22Rv1 (cell line): ENCODE measurements at regions not wholly inside any gene's neighbourhood (a gene's known extent, or its start where the extent isn't known, plus 50 kb on each side); places are given as distances from the start of the nearest gene placed in this dataset.
"Not testable (repeated sequence)": the region's sequence is repeated elsewhere in the genome, so short reads cannot be mapped to it uniquely, and the experiment has no call there.

Experiments used
- H3K27ac ChIP-seq: fragments of 450-650 bp; 2 replicates; pipeline ENCODE4 v1.5.1; 2017
- ZFX ChIP-seq: fragments of 450-650 bp; IDR thresholded peaks from 2 replicates; pipeline ENCODE4 v1.6.1; 2017; ENCODE audit warnings: antibody characterized with exemption, borderline replicate concordance
- TF ChIP-seq, protein P1 (sequence below): fragments of 450-650 bp; IDR thresholded peaks from 2 replicates; pipeline ENCODE4 v1.5.1; 2017; ENCODE audit warnings: mild to moderate bottlenecking

DNA sequence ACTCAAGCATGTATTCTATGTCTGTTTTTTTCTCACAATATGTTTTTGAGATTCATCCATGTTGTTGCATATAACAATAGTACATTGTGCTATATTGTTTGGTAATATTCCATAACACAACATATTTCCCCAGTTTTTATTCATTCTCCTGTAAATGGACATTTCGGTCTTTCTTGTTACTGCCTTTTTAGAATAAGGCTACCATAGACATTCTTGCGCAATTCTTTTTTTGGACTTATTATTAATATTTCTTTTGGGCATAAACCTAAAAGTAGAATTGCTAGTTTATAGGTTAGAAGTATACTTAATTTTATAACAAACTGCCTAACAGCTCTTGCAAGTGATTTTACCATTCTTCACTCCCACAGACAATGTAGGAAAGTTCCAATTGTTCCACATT is 573.0 kb downstream of the ADGRL2 start:
- no peak overlapping the region for H3K27ac ChIP-seq
- TF ChIP-seq ZFX = no peak
- TF ChIP-seq, protein P1, sequence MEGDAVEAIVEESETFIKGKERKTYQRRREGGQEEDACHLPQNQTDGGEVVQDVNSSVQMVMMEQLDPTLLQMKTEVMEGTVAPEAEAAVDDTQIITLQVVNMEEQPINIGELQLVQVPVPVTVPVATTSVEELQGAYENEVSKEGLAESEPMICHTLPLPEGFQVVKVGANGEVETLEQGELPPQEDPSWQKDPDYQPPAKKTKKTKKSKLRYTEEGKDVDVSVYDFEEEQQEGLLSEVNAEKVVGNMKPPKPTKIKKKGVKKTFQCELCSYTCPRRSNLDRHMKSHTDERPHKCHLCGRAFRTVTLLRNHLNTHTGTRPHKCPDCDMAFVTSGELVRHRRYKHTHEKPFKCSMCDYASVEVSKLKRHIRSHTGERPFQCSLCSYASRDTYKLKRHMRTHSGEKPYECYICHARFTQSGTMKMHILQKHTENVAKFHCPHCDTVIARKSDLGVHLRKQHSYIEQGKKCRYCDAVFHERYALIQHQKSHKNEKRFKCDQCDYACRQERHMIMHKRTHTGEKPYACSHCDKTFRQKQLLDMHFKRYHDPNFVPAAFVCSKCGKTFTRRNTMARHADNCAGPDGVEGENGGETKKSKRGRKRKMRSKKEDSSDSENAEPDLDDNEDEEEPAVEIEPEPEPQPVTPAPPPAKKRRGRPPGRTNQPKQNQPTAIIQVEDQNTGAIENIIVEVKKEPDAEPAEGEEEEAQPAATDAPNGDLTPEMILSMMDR = no peak

DNA sequence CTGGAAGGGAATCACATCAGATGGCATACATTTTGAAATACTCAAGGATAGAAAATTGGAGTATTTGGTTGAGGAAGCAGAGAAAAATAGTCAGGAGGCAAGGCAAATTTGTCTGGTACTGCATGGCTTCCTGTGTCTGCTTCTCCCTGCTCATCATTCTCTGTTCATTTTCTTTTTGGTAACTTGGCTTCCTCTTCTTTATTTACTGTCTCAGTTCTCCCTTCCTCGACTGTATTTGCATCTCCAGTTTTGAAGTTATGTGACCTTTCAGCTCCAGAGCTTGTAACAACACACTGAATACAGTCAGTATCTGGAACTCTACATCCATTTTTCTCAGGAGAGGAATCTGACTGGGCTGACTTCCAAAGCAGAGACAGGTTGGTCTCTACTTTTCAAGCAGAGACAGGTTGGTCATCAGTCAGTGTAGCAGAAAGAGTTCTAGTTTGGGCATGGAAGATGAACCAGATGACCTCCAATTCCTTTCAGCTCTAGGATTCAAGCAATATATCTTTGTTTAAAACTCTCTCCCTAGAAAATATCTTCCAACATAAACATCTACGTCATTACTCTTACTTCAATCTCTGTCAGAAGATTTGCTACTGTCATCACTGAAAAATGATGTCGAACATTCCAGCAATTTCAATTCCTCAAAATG is 571.2 kb downstream of the ADGRL2 start:
- TF ChIP-seq, protein P1 = no peak
- TF ChIP-seq ZFX = no peak
- no peak overlapping the region for H3K27ac ChIP-seq

DNA sequence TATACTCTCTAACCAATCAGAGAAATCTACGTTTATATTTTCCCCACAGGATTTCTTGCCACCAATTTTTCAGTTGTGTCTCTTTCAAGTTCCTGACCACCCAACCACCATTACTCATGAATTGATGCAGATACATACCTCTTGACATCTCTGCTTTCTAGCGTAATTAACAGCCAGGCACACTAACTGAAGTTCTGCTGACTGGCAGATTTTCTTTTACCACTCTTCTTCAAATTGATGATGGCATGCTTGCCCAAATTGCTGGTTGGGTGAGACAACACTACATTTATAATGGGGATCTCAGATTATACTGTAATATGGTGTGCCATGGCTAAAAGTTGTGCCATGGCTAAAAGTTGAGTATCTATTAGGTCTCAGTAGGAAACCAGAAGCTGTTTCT is 566.7 kb downstream of the ADGRL2 start:
- H3K27ac ChIP-seq = no peak overlapping the region
- TF ChIP-seq, protein P1 = no peak
- TF ChIP-seq ZFX = no peak

DNA sequence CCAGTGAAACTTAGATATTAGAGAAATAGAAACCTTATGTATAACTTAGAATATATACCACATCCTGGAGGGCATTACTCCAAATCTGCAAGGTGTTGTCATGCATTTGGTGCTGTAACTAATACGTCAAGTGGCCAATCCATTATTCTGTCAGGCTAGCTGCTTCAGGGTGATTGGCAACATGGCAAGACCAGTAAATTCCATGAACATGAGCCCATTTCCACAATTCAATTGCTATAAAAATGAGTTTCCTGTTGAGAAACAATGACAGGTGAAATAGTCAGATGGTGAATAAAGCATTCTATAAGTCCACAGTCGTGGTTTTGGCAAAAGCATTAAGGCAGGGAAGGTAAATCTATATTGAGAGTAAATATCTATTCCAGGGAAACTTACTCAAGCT is 566.0 kb downstream of the ADGRL2 start:
- no peak for TF ChIP-seq ZFX
- TF ChIP-seq, protein P1 = no peak
- H3K27ac ChIP-seq = no peak overlapping the region

DNA sequence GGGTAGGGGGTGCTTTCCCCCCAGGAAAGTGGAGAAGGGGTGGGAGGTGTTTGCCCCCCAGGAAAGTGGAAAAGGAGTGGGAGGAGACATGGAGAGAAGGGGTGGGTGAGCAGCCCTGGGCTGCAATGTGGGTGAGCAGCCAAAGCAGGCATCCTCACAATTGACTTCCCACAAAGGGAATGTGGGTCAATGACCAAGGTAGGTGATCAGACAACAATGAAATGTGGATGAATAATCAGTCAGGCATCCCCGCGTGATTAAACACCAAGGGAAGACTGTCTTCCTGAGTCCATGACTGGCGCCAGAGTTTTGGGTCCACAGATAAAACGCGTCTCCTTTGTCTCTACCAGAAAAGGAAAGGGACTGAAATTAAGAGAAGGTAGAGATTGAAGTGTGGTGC is 558.8 kb downstream of the ADGRL2 start:
- not testable (repeated sequence) for H3K27ac ChIP-seq

DNA sequence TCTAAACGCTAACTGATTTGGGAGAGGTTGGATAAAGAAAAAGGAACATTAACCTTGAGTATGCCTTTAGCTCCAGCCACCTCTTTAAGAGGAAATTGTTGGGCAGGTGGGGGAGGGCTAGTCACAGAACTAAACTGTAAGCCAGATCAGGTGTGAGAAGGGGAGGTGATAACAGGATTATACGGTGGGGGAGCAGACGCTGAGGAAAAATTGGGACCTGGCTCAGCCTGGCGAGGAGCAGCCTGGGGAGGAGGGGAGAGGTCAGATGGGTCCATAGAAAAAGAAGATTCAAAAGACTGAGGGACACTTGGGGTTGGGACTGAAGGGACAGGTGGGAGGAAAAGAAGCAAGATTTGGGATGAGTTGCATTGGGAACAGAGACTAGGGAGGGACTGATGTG is 558.0 kb downstream of the ADGRL2 start:
- not testable (repeated sequence) for H3K27ac ChIP-seq

DNA sequence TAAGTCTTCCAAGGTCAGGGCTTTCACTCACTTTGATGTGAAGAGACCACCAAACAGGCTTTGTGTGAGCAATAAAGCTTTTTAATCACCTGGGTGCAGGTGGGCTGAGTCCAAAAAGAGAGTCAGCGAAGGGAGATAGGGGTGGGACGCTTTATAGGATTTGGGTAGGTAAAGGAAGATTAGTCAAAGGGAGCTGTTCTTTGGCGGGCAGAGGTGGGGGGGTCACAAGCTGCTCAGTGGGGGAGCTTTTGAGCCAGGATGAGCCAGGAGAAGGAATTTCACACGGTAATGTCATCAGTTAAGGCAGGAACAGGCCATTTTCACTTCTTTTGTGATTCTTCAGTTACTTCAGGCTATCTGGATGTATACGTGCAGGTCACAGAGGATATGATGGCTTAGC is 553.8 kb downstream of the ADGRL2 start:
- H3K27ac ChIP-seq = not testable (repeated sequence)

DNA sequence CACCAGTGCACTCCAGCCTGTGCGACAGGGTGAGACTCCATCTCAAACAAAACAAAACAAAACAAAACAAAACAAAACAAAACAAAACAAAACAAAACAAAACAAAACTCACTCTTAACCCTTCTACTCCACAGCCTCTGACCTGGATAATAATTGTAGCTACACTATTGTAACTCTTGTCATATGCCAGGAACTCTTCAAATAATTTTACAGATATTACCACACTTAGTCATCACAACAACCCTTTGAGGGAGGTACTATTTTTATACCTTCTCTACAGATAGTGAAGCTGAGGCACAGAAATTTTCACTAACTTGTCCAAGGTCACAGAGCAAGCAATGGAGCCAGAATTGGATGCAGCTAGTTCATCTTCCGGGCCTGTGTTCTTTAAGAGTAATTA is 547.8 kb downstream of the ADGRL2 start:
- no peak overlapping the region for H3K27ac ChIP-seq
- TF ChIP-seq, protein P1 = no peak
- no peak for TF ChIP-seq ZFX

DNA sequence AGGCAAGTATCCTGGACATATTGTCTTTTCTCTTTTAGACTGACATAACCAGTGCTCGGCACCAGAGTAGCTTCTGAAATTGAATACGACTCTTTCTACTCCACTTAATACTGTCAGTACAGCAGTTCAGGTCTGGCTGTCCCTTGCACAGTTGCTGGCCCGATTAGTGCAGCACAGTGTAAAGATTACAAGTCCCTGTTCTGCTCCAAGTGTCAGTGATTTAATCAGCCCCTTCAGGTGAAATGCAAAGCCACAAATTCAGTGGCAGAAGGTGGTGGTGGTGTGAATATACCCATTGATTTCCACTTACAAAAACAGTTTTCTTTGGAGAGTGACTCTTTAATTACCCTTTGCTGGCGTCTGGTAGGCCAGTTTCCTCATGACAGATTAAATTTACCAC is 545.4 kb downstream of the ADGRL2 start:
- H3K27ac ChIP-seq = no peak overlapping the region
- TF ChIP-seq, protein P1 = no peak
- no peak for TF ChIP-seq ZFX
